GM23338 (cell line): ENCODE measurements at regions not wholly inside any gene's neighbourhood (a gene's known extent, or its start where the extent isn't known, plus 50 kb on each side); places are given as distances from the start of the nearest gene placed in this dataset.

ENCODE experiments used
- CTCF ChIP-seq, 2 experiments: fragments of 200-600 bp in 1 of 2; sonication (generic) in 1 of 2; conservative IDR thresholded peaks; 2 replicates each; pipeline versions ENCODE4 v1.5.1 to v1.6.1; 2016 to 2017; ENCODE audit warnings: antibody characterized with exemption in 2 of 2, low read depth in 2 of 2, mild to moderate bottlenecking in 2 of 2, moderate library complexity in 1 of 2
- EZH2 ChIP-seq: fragments of 200-600 bp; sonication (generic); IDR thresholded peaks from one replicate; pipeline ENCODE4 v1.8.0; 2017; ENCODE audit warnings: antibody characterized with exemption, mild to moderate bottlenecking, low read depth; ENCODE audit not compliant: unreplicated experiment
- EZH2phosphoT487 ChIP-seq: fragments of 200-600 bp; sonication (generic); IDR thresholded peaks from one replicate; pipeline ENCODE4 v1.8.1; 2018; ENCODE audit warnings: antibody characterized with exemption; ENCODE audit not compliant: unreplicated experiment
- JUNB ChIP-seq: IDR thresholded peaks from one replicate; pipeline ENCODE4 v1.6.1; 2016; ENCODE audit warnings: antibody characterized with exemption; ENCODE audit not compliant: unreplicated experiment
- POLR2AphosphoS5 ChIP-seq: IDR thresholded peaks from 2 replicates; pipeline ENCODE4 v1.6.1; 2016; ENCODE audit warnings: antibody characterized with exemption, low read depth
- REST ChIP-seq: IDR thresholded peaks from one replicate; pipeline ENCODE4 v1.6.1; 2018; ENCODE audit warnings: antibody characterized with exemption; ENCODE audit not compliant: unreplicated experiment
- ZNF114 ChIP-seq: fragments of 250-450 bp; sonication (Bioruptor Pico); IDR thresholded peaks from 2 replicates; pipeline ENCODE4 v1.5.0; 2020; ENCODE audit warnings: mild to moderate bottlenecking, moderate library complexity
- ZNF331 ChIP-seq: fragments of 250-450 bp; sonication (Bioruptor Pico); IDR thresholded peaks from 2 replicates; pipeline ENCODE4 v1.5.0; 2020; ENCODE audit warnings: low read depth, mild to moderate bottlenecking, moderate library complexity
- ZNF462 ChIP-seq: fragments of 250-450 bp; sonication (Bioruptor Pico); IDR thresholded peaks from 2 replicates; pipeline ENCODE4 v1.5.0; 2020; ENCODE audit warnings: mild to moderate bottlenecking, moderate library complexity

- TF ChIP-seq ZNF114 (CRISPR knock-in tag) (no peak), CTCF (conservative IDR thresholded peaks at IDR 0.05; ENCODE audit: low read depth in 2 of 2) (no peak), EZH2 (no peak), JUNB (no peak), POLR2AphosphoS5 (no peak), EZH2phosphoT487 (no peak), ZNF331 (no peak), ZNF462 (no peak), REST (no peak)
Observed at GRCh38 chr10:29830531-29831512, 196.1 kb upstream of the SVIL start.
